HFF-Myc (cell line): ENCODE measurements at regions not wholly inside any gene's neighbourhood (a gene's known extent, or its start where the extent isn't known, plus 50 kb on each side); places are given as distances from the start of the nearest gene placed in this dataset.
"Not testable (repeated sequence)": the region's sequence is repeated elsewhere in the genome, so short reads cannot be mapped to it uniquely, and the experiment has no call there.

Experiments used
- DNase-seq: peaks from one replicate; pipeline ENCODE4 v3.0.0-alpha.2; 2011; ENCODE audit warnings: low read depth; ENCODE audit errors: extremely low read depth
- H3K4me3 ChIP-seq: replicated peaks from 2 replicates; pipeline ENCODE4 v1.5.1; 2011; ENCODE audit warnings: low read depth, mild to moderate bottlenecking, control low read depth, low read length
- TF ChIP-seq, protein P1 (sequence below): IDR thresholded peaks from 2 replicates; pipeline ENCODE4 v1.5.1; 2012; ENCODE audit warnings: mild to moderate bottlenecking, low read depth, low read length, control low read depth; ENCODE audit errors: missing control alignments

DNA sequence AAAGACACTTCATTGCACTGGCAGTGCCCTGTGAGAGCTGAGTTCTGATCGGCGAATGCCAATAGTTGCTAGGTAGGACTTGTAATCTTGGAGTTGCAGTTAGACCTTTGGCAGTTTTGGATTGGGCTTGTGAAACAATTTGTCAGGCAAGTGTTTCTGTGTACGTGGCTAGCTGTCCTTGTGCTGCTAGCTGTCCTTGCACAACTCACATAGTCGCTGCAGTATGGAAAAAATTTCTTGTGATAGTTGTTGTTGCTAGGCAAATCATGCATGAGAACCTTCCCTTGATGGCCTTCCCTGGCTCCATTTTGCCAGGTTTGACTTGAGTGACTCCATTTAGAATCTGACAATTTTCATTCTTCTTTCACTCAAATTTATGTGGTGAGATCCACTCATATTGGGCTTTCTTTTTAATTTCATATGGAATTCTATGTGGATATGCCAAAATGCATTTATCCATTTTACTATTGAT, 140.7 kb downstream of the APIP start:
- DNase-seq, result no peak
- H3K4me3 ChIP-seq, result no peak overlapping the region
- TF ChIP-seq, protein P1, sequence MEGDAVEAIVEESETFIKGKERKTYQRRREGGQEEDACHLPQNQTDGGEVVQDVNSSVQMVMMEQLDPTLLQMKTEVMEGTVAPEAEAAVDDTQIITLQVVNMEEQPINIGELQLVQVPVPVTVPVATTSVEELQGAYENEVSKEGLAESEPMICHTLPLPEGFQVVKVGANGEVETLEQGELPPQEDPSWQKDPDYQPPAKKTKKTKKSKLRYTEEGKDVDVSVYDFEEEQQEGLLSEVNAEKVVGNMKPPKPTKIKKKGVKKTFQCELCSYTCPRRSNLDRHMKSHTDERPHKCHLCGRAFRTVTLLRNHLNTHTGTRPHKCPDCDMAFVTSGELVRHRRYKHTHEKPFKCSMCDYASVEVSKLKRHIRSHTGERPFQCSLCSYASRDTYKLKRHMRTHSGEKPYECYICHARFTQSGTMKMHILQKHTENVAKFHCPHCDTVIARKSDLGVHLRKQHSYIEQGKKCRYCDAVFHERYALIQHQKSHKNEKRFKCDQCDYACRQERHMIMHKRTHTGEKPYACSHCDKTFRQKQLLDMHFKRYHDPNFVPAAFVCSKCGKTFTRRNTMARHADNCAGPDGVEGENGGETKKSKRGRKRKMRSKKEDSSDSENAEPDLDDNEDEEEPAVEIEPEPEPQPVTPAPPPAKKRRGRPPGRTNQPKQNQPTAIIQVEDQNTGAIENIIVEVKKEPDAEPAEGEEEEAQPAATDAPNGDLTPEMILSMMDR, result no peak

DNA sequence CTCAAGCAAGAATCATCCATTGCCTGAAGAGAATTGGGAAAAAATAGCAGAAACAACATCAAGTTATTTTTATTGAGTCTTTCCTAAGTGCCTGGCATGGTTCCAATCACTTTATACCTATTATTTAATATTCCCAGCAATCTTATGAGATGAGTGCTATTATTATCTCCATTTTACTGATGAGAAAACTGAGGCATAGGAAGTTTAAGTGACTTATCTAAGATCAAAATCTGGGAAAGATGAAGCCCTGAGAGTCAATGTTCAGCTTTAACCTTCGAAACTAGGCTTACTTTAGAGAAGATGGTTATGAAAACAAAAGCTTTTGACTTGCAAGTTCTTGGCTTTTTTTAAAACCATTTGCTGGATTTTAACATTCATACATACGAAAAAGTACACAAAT, 141.6 kb downstream of the APIP start:
- DNase-seq, result no peak
- TF ChIP-seq, protein P1, result no peak
- no peak overlapping the region for H3K4me3 ChIP-seq

DNA sequence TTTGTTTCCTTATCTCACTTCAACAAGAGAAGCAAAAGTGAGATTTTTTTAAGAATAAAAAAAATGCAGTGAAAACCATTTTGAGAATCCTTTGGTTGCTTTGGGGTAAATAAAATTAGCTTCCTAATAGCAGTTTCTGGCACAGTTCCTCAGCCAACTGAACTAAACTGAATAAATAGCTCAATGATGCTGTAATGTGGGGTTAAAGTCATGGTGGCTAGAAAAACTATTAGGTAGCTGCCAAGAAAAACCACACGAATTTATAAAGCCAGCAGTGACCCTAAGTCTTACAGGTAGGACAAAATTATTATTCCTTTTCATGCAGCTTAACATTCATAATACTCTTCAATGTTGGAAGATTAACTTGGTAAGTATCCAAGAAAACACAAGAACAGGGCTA, 142.4 kb downstream of the APIP start:
- TF ChIP-seq, protein P1, result no peak
- no peak for DNase-seq
- no peak overlapping the region for H3K4me3 ChIP-seq

DNA sequence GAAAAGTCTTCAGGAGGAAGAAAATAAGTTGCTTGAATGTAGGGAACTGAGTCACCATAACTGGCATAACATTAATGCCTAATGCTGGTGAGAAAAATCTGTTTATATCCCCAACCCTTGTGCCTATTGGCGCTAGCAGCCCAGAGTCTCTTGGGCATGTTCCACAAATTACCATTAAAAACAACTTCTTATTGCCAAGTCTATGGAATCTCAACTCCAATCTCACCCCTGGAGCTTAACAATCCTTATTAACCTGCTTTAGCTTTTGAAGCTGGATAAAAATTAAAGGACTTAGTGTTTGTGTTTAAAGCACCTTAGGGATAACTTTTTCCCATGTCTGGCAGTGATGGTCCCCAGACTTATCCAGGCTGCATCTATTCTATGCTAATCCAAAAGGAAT, 143.0 kb downstream of the APIP start:
- TF ChIP-seq, protein P1, result no peak
- H3K4me3 ChIP-seq, result no peak overlapping the region
- DNase-seq, result no peak

DNA sequence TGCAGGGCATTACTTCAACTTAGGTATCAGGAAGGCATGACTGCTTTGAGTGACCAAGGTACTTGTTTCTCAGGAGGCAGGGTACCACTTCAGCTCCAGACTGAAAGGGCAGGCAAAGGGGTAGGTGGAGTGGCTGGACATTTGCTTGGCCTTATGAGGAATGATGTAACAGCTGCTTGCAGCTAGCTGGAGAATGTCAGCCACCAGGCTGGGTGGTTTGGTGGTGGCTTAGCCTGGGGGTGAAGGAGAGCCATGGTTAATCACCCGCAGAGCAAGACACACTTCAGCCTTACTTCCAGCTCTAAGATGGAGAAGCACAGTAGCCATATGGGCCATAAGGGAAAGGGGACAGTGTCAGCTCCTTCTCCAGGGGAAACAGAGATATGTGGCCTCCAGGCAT, 146.1 kb downstream of the APIP start:
- no peak overlapping the region for H3K4me3 ChIP-seq
- no peak for DNase-seq
- TF ChIP-seq, protein P1, result no peak

DNA sequence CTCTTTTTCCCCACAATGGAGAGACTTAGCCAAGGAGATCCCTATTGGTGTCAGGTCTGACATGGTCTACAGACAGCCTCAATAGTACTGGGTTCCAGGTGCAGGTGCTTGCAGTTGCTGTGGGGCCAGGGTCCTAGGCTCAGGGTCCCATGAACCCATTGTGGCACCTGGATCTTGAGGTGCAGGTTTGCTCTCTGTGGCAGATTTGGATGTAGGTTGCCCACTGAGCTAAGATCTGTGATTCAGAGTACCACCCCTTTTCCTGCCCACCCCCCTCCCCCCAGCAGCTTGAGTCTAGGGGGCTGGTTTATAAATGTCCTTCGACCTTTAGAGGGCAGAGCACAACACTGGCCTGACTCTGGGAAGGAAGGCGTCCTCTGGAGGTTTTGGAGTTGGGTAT, 147.0 kb downstream of the APIP start:
- no peak for DNase-seq
- TF ChIP-seq, protein P1, result no peak
- no peak overlapping the region for H3K4me3 ChIP-seq

DNA sequence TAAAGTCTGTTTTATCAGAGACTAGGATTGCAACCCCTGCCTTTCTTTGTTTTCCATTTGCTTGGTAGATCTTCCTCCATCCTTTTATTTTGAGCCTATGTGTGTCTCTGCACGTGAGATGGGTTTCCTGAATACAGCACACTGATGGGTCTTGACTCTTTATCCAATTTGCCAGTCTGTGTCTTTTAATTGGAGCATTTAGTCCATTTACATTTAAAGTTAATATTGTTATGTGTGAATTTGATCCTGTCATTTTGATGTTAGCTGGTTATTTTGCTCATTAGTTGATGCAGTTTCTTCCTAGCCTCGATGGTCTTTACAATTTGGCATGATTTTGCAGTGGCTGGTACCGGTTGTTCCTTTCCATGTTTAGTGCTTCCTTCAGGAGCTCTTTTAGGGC, 141.7 kb downstream of the EHF start:
- H3K4me3 ChIP-seq, DNase-seq: not testable (repeated sequence)

DNA sequence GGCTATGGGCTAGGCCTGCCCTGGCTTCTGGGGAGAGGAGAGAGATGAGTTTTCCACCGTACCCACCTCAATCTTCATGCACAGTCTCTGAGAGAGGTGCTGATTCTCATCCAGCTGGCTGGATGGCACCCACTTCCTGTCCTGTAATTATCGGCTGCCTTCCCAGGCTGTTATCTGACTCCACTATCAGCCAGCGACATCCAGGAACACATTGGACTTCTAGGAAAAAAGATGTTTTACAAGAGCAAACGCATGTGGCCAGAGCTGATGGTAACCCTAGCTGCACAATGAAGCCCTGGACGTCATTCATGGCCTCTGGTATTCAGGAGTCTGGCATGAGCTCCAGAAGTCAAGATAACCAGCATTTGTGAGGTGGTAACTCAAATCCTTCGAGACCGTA, 137.4 kb downstream of the EHF start:
- no peak overlapping the region for H3K4me3 ChIP-seq
- TF ChIP-seq, protein P1, result no peak
- DNase-seq, result peak; percentile 9
